ENCODE measurements at regions not wholly inside any gene's neighbourhood (a gene's known extent, or its start where the extent isn't known, plus 50 kb on each side); places are given as distances from the start of the nearest gene placed in this dataset.

- DNase-seq (ENCODE audit: low read depth in 1 of 2, low spot score in 1 of 2) (no peak), ATAC-seq (no peak), FAIRE-seq (no peak)
- POLR2A ChIA-PET: interaction anchor here (0.7 kb wide), 2 partner anchors 49 to 58 kb away, joined by 3 to 5 read pairs; no protein-coding TSS in a partner anchor
- 71% methylated on average over 4 of the region's 4 CpGs for WGBS (ENCODE audit: missing lambda C conversion rate)
- TF ChIP-seq EHMT2 (IDR thresholded peaks at IDR 0.05; ENCODE audit: low read depth): no peak
- no peak for TF ChIP-seq TP53 (CRISPR knock-in tag; IDR thresholded peaks at IDR 0.05)
- no peak for TF ChIP-seq MAFK (IDR thresholded peaks at IDR 0.05; ENCODE audit: partially characterized antibody)
- TF ChIP-seq HMGXB4 (CRISPR knock-in tag; IDR thresholded peaks at IDR 0.05; ENCODE audit: borderline replicate concordance): no peak
- TF ChIP-seq, protein P1, sequence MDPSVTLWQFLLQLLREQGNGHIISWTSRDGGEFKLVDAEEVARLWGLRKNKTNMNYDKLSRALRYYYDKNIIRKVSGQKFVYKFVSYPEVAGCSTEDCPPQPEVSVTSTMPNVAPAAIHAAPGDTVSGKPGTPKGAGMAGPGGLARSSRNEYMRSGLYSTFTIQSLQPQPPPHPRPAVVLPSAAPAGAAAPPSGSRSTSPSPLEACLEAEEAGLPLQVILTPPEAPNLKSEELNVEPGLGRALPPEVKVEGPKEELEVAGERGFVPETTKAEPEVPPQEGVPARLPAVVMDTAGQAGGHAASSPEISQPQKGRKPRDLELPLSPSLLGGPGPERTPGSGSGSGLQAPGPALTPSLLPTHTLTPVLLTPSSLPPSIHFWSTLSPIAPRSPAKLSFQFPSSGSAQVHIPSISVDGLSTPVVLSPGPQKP (IDR thresholded peaks at IDR 0.05; ENCODE audit: low read depth, low read length): no peak
- TF ChIP-seq FOSB (CRISPR knock-in tag; IDR thresholded peaks at IDR 0.05): no peak
- TF ChIP-seq ZSCAN20 (CRISPR knock-in tag; IDR thresholded peaks at IDR 0.05): no peak
- TF ChIP-seq, protein P2, sequence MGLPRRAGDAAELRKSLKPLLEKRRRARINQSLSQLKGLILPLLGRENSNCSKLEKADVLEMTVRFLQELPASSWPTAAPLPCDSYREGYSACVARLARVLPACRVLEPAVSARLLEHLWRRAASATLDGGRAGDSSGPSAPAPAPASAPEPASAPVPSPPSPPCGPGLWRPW (IDR thresholded peaks at IDR 0.05): no peak
- H3K4me1 ChIP-seq: peaks cover 5% of the 10 kb centered on the region; the same call in 1 of the 3 replicates
- H3K9me3 ChIP-seq: no peaks in the 10 kb centered on the region
- H3K27ac ChIP-seq: no peak overlapping the region
- H3K4me2 ChIP-seq: no peak overlapping the region
- no peak overlapping the region for H3K4me3 ChIP-seq
- CTCF ChIA-PET: interaction anchor here (0.6 to 1.1 kb wide), 3 partner anchors 36 to 293 kb away, joined by 3 to 4 read pairs (median 3); no protein-coding TSS in a partner anchor
Measured at GRCh38 chr2:191756761-191757160, 78.8 kb downstream of the NABP1 start.

DNA sequence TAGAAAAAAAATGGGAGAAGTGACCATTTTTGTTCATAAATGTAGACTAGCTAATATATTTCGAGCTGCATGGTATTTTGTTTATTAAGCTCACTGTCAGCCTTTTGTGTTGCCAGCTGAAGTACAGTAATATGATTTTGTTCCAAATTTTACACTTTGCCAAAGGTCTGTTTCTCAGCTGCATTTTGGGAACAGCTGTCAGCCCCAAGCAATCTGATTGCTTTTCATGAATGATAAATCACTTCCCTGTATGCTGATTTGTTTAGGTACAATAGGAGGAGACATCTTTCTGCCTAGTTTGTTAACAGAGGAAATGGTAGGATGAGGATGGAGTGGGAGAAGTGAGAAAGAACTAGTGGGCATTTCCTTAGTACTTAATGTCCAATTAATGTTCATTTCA, 79.3 kb downstream of the NABP1 start:
- no peak overlapping the region for H3K27ac ChIP-seq
- ChIA-PET CTCF (interaction anchor here (0.9 to 2.0 kb wide), 3 partner anchors 10 to 168 kb away, joined by 3 to 15 read pairs (median 4); no protein-coding TSS in a partner anchor), POLR2A (interaction anchor here (0.7 kb wide), 2 partner anchors 49 to 58 kb away, joined by 3 to 5 read pairs; no protein-coding TSS in a partner anchor)
- no peak overlapping the region for H3K4me2 ChIP-seq
- H3K4me1 ChIP-seq: peaks cover 5% of the 10 kb centered on the region; the same call in 1 of the 3 replicates
- no peak for ATAC-seq
- H3K9me3 ChIP-seq: no peaks in the 10 kb centered on the region
- no peak overlapping the region for H3K4me3 ChIP-seq
- TF ChIP-seq POLR2A (IDR thresholded peaks at IDR 0.05; ENCODE audit: low read length): no peak
- no peak for TF ChIP-seq FOXS1 (CRISPR knock-in tag; IDR thresholded peaks at IDR 0.05)
- no peak for TF ChIP-seq TFCP2L1 (CRISPR knock-in tag; IDR thresholded peaks at IDR 0.05)
- TF ChIP-seq FOSB (CRISPR knock-in tag; IDR thresholded peaks at IDR 0.05): no peak
- no peak for TF ChIP-seq RARB (CRISPR knock-in tag; IDR thresholded peaks at IDR 0.05)
- TF ChIP-seq EP300 (IDR thresholded peaks at IDR 0.05): no peak
- TF ChIP-seq MYC (IDR thresholded peaks at IDR 0.05; ENCODE audit: borderline replicate concordance, low read length): no peak
- TF ChIP-seq HOXA7 (CRISPR knock-in tag; IDR thresholded peaks at IDR 0.05): no peak
- no peak for FAIRE-seq
- WGBS (ENCODE audit: missing lambda C conversion rate): 38% methylated on average over 1 of the region's 1 CpG
- DNase-seq (ENCODE audit: low read depth in 1 of 2, low spot score in 1 of 2): no peak

DNA sequence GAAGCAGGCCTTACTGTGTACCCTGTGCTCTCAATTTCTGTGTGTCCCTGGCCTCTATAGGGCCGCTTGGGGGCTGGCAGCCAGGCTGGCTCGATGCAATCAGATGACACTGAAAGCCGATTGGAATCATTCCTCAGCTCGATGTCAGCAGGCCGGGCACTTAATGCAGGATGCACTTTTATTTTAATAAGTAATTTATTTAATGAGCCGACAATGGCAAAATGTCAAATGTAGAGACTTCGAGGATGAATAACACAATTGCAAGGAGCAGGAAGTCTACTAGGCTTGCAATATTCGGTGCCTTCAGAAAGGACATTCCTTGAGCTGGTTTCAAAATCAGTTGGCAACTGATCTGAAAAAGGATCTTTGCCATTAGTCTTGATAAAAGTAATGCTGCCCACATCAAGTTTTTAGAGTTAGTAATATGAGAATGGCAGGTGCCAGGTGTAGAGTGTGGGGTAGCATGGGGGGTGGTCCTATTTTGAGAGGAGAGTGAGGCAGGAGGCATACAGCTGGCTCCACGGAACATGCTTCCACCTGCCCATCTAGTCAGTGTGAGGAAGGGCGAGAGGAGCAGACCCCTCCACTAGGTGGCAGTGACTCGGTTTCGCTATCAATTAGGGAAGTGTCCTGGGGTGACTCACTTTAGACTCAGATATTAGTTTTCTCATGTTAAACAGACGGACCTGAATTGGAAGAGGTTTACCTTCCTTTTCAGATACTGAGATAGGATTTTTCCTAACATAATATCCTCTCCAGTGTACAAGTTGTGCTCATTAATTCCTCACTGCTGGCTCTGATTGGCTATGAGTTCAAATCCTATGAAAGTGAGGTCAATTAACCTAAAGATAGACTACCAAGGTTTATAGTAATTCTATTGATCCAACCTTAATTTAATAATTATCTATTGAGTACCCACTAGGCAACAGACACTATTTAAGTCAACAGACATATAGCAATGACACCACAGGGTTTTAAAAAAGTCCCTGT, 80.9 kb downstream of the NABP1 start:
- peak overlapping the region; percentile 47 to 83 for H3K27ac ChIP-seq
- ATAC-seq (peak; percentile 100), FAIRE-seq (no peak), DNase-seq (ENCODE audit: low read depth in 1 of 2, low spot score in 1 of 2) (peak; percentile 77 to 87)
- POLR2A ChIA-PET: no interaction called here
- CTCF ChIA-PET: interaction anchor here (0.6 to 2.0 kb wide), 16 partner anchors 9 to 460 kb away, joined by 3 to 15 read pairs (median 3); no protein-coding TSS in a partner anchor
- H3K9me3 ChIP-seq: no peaks in the 10 kb centered on the region
- H3K4me3 ChIP-seq: peak overlapping the region; percentile 29
- TF ChIP-seq HOXB5 (CRISPR knock-in tag; IDR thresholded peaks at IDR 0.05) (no peak), FOSL2 (IDR thresholded peaks at IDR 0.05) (no peak), FOSL2 (CRISPR knock-in tag; IDR thresholded peaks at IDR 0.05) (peak; percentile 80), SMC3 (IDR thresholded peaks at IDR 0.05) (peak; percentile 56), RAD21 (conservative IDR thresholded peaks at IDR 0.05 in 1 of 2, IDR thresholded peaks at IDR 0.05 in 1 of 2) (peak; percentile 53 to 59; a peak in 4 of 5 replicates), CTCF (IDR thresholded peaks at IDR 0.05) (peak; percentile 77), FOXS1 (CRISPR knock-in tag; IDR thresholded peaks at IDR 0.05) (no peak)
- TF ChIP-seq, protein P3, sequence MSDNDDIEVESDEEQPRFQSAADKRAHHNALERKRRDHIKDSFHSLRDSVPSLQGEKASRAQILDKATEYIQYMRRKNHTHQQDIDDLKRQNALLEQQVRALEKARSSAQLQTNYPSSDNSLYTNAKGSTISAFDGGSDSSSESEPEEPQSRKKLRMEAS (IDR thresholded peaks at IDR 0.05): peak; percentile 58
- TF ChIP-seq, protein P4, sequence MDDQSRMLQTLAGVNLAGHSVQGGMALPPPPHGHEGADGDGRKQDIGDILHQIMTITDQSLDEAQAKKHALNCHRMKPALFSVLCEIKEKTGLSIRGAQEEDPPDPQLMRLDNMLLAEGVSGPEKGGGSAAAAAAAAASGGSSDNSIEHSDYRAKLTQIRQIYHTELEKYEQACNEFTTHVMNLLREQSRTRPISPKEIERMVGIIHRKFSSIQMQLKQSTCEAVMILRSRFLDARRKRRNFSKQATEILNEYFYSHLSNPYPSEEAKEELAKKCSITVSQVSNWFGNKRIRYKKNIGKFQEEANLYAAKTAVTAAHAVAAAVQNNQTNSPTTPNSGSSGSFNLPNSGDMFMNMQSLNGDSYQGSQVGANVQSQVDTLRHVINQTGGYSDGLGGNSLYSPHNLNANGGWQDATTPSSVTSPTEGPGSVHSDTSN (IDR thresholded peaks at IDR 0.05): no peak
- H3K4me1 ChIP-seq: peaks cover 5% of the 10 kb centered on the region; the same call in 1 of the 3 replicates
- WGBS (ENCODE audit: missing lambda C conversion rate): 12% methylated on average over 13 of the region's 13 CpGs
- H3K4me2 ChIP-seq: peak overlapping the region; percentile 84
